ENCODE measurements at regions not wholly inside any gene's neighbourhood (a gene's known extent, or its start where the extent isn't known, plus 50 kb on each side); places are given as distances from the start of the nearest gene placed in this dataset.
"Not testable (repeated sequence)": the region's sequence is repeated elsewhere in the genome, so short reads cannot be mapped to it uniquely, and the experiment has no call there.

DNA sequence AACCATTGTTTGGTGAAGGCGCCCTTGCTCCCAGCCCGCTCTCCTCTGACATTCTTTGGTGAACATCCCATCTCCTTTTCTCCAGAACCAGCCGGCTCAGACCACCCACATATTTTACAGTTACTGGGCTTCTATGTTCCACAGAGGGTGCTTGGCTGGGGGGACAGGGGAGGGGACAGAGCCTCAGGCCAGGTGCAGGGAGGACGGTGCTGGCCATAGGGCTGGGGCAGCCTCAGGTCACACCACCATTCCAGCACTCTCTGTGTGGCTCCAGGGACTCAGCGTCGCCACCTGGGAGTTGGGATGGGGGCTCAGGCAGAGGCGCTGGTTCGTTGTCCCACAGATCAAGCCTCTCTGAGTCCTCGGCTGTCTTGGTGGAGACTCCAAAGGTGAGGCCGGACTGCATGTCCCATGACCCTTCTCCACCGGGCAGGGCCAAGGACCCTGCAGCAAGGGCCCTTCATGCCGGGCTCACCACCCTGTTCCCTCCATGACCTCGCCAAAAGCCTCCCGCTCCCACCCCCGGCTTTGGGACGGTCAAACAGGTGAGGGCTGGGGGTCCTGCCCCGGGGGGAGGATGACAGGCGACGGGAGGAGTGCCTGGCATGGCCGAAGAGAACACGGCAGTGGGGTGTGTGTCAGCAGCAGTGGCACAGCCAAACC lies 176.4 kb downstream of the NPIPB11 start:
- TF ChIP-seq CTCF (IDR thresholded peaks at IDR 0.05 in 4 of 5, conservative IDR thresholded peaks at IDR 0.05 in 1 of 5); POLR2A (IDR thresholded peaks at IDR 0.05): not testable (repeated sequence)

Measured in gastrocnemius medialis (tissue), 4 donors.